Lower leg skin (tissue), 3 donors: ENCODE measurements at regions not wholly inside any gene's neighbourhood (a gene's known extent, or its start where the extent isn't known, plus 50 kb on each side); places are given as distances from the start of the nearest gene placed in this dataset.

Experiments
- POLR2A ChIP-seq, 2 donors: fragments of 450-650 bp; IDR thresholded peaks; one replicate each; pipeline ENCODE4 v1.6.1; 2016 to 2017; ENCODE audit warnings: antibody characterized with exemption in 2 of 2, mild to moderate bottlenecking in 1 of 2, moderate library complexity in 1 of 2
- TF ChIP-seq, protein P1 (sequence below), 3 donors: fragments of 450-650 bp; IDR thresholded peaks; one replicate each; pipeline ENCODE4 v1.5.1; 2016; ENCODE audit warnings: antibody characterized with exemption in 3 of 3, mild to moderate bottlenecking in 3 of 3, moderate library complexity in 2 of 3

DNA sequence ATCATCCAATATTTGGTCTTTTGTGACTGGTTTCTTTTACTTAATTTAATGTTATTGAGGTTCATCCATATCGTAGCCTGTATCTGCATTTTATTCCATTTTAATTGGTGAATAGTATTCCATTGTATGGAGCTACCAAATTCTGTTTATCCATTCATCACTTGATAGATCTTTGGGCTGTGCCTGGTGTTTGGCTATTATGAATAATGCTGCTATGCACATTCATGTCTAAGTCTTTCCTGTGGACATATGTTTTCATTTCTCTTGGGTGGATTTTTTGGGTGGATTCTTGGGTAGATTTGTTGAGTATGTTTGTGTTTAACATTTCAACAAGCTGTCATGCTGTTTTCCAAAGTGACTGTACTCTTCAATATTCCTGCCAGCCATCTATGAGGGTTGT is 52.5 kb upstream of the NEDD4L start:
- TF ChIP-seq, protein P1, sequence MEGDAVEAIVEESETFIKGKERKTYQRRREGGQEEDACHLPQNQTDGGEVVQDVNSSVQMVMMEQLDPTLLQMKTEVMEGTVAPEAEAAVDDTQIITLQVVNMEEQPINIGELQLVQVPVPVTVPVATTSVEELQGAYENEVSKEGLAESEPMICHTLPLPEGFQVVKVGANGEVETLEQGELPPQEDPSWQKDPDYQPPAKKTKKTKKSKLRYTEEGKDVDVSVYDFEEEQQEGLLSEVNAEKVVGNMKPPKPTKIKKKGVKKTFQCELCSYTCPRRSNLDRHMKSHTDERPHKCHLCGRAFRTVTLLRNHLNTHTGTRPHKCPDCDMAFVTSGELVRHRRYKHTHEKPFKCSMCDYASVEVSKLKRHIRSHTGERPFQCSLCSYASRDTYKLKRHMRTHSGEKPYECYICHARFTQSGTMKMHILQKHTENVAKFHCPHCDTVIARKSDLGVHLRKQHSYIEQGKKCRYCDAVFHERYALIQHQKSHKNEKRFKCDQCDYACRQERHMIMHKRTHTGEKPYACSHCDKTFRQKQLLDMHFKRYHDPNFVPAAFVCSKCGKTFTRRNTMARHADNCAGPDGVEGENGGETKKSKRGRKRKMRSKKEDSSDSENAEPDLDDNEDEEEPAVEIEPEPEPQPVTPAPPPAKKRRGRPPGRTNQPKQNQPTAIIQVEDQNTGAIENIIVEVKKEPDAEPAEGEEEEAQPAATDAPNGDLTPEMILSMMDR (IDR thresholded peaks at IDR 0.05) = no peak
- no peak for TF ChIP-seq POLR2A (IDR thresholded peaks at IDR 0.05)
